H1 (cell line): ENCODE measurements at regions not wholly inside any gene's neighbourhood (a gene's known extent, or its start where the extent isn't known, plus 50 kb on each side); places are given as distances from the start of the nearest gene placed in this dataset.

Experiments used
- CTCF ChIA-PET: fragments of 300-600 bp; sonication (Branson Sonifier 250); formaldehyde crosslinking; loops from one replicate; lab custom pipeline; 2021; ENCODE audit not compliant: partially characterized antibody; lab: Charles Lee
- POLR2A ChIA-PET: fragments of 300-600 bp; sonication (Branson Sonifier 250); formaldehyde crosslinking; loops from one replicate; lab custom pipeline; 2021; ENCODE audit warnings: inconsistent platforms; ENCODE audit not compliant: partially characterized antibody; lab: Charles Lee
- DNase-seq, 2 experiments: peaks; one replicate each; pipeline versions ENCODE4 v3.0.0 to v3.0.0-alpha.2; 2010 to 2022; ENCODE audit warnings: low spot score in 2 of 2, low read depth in 1 of 2, mixed read lengths in 1 of 2
- FAIRE-seq: peaks from 2 replicates; lab custom pipeline; 2011; peaks lifted over from hg19 to GRCh38; lab: Jason Lieb, UNC
- H2AFZ ChIP-seq: 2 replicates; pipeline ENCODE4 v1.8.1; 2012; ENCODE audit warnings: low read length, inconsistent platforms
- H2AK5ac ChIP-seq: 2 replicates; pipeline ENCODE4 v1.6.1; 2013; ENCODE audit warnings: low read depth, low read length
- H2BK120ac ChIP-seq: replicated peaks from 2 replicates; pipeline ENCODE3; 2013; ENCODE audit warnings: low read depth, low read length, inconsistent platforms
- H2BK12ac ChIP-seq: 2 replicates; pipeline ENCODE4 v1.6.1; 2013; ENCODE audit warnings: low read depth, low read length
- H2BK15ac ChIP-seq: 2 replicates; pipeline ENCODE4 v1.6.1; 2013; ENCODE audit warnings: low read length
- H2BK20ac ChIP-seq: 2 replicates; pipeline ENCODE4 v1.6.1; 2013; ENCODE audit warnings: low read length
- H2BK5ac ChIP-seq: 2 replicates; pipeline ENCODE4 v1.6.1; 2013; ENCODE audit warnings: low read depth, low read length
- H3K14ac ChIP-seq: 2 replicates; pipeline ENCODE4 v1.6.1; 2013; ENCODE audit warnings: inconsistent platforms; ENCODE audit not compliant: insufficient read length
- H3K18ac ChIP-seq: 2 replicates; pipeline ENCODE4 v1.6.1; 2013; ENCODE audit warnings: low read length; ENCODE audit errors: extremely low read depth
- H3K23ac ChIP-seq: 2 replicates; pipeline ENCODE4 v1.6.1; 2013; ENCODE audit warnings: inconsistent platforms; ENCODE audit not compliant: insufficient read length
- H3K23me2 ChIP-seq: 2 replicates; pipeline ENCODE4 v1.6.1; 2013; ENCODE audit warnings: low read depth, low read length
- H3K27ac ChIP-seq: 2 replicates; pipeline ENCODE4 v1.6.1; 2011; ENCODE audit warnings: low read depth, low read length, inconsistent platforms
- H3K27me3 ChIP-seq, 4 experiments: replicated peaks in 1 of 4; 1 replicate in 1 of 4; 2 replicates in 3 of 4; pipeline versions ENCODE4 v1.6.1 to v1.8.1; 2011 to 2013; ENCODE audit warnings: low read length in 3 of 4, mild to moderate bottlenecking in 3 of 4, inconsistent platforms in 2 of 4, mixed read lengths in 2 of 4, moderate library complexity in 1 of 4; ENCODE audit not compliant: control insufficient read depth in 3 of 4, insufficient read depth in 3 of 4; ENCODE audit errors: extremely low read depth in 1 of 4
- H3K36me3 ChIP-seq, 4 experiments: 2 replicates each; pipeline versions ENCODE4 v1.6.1 to v1.8.1; 2011 to 2013; ENCODE audit warnings: mild to moderate bottlenecking in 4 of 4, low read length in 3 of 4, moderate library complexity in 2 of 4, control low read depth in 1 of 4, inconsistent platforms in 1 of 4; ENCODE audit not compliant: insufficient read depth in 4 of 4, control insufficient read depth in 2 of 4
- H3K4ac ChIP-seq: replicated peaks from 2 replicates; pipeline ENCODE3; 2013; ENCODE audit warnings: low read length, low read depth, mixed read lengths, inconsistent platforms; ENCODE audit not compliant: insufficient read length
- H3K4me1 ChIP-seq, 4 experiments: replicated peaks in 1 of 4; 1 replicate in 1 of 4; 2 replicates in 3 of 4; pipeline versions ENCODE4 v1.6.1 to v1.8.1; 2011 to 2013; ENCODE audit warnings: low read length in 3 of 4, inconsistent platforms in 2 of 4, mixed read lengths in 1 of 4; ENCODE audit not compliant: insufficient read depth in 4 of 4, control insufficient read depth in 3 of 4
- H3K4me2 ChIP-seq, 2 experiments: 2 replicates each; pipeline versions ENCODE4 v1.6.1 to v1.8.1; 2011 to 2013; ENCODE audit warnings: low read depth in 2 of 2, low read length in 2 of 2, control low read depth in 1 of 2, inconsistent platforms in 1 of 2, mild to moderate bottlenecking in 1 of 2; ENCODE audit not compliant: insufficient read depth in 1 of 2
- H3K4me3 ChIP-seq, 4 experiments: fragments of 200-600, 300-600 bp in 1 of 4; sonication (generic), shearing (Covaris generic), sonication (Bioruptor Twin) in 1 of 4; 2 replicates each; pipeline versions ENCODE4 v1.5.1 to v1.8.1; 2011 to 2016; ENCODE audit warnings: low read length in 4 of 4, low read depth in 3 of 4, control low read depth in 2 of 4, inconsistent platforms in 2 of 4, mild to moderate bottlenecking in 2 of 4, mixed read lengths in 1 of 4, moderate library complexity in 1 of 4; ENCODE audit not compliant: insufficient read depth in 2 of 4; ENCODE audit errors: extremely low read depth in 1 of 4
- H3K56ac ChIP-seq: replicated peaks from 2 replicates; pipeline ENCODE3; 2013; ENCODE audit warnings: low read depth, mild to moderate bottlenecking, mixed read lengths, low read length, inconsistent platforms; ENCODE audit not compliant: insufficient read length
- H3K79me1 ChIP-seq: 2 replicates; pipeline ENCODE4 v1.6.1; 2013; ENCODE audit warnings: low read depth, low read length, control low read depth
- H3K79me2 ChIP-seq, 2 experiments: 2 replicates each; pipeline versions ENCODE4 v1.6.1 to v1.8.1; 2012 to 2013; ENCODE audit warnings: low read length in 2 of 2, mild to moderate bottlenecking in 2 of 2, inconsistent platforms in 1 of 2; ENCODE audit not compliant: insufficient read depth in 2 of 2, control insufficient read depth in 1 of 2
- H3K9ac ChIP-seq, 4 experiments: replicated peaks in 1 of 4; 1 replicate in 1 of 4; 2 replicates in 3 of 4; pipeline versions ENCODE4 v1.6.1 to v1.8.1; 2011 to 2013; ENCODE audit warnings: low read depth in 3 of 4, low read length in 3 of 4, control low read depth in 2 of 4, mild to moderate bottlenecking in 2 of 4, moderate library complexity in 2 of 4, inconsistent platforms in 1 of 4; ENCODE audit errors: extremely low read depth in 1 of 4
- H3K9me3 ChIP-seq, 2 experiments: 2 replicates each; pipeline versions ENCODE4 v1.6.1 to v1.8.1; 2012 to 2013; ENCODE audit warnings: mild to moderate bottlenecking in 2 of 2, moderate library complexity in 2 of 2, control low read depth in 1 of 2, inconsistent platforms in 1 of 2, low read depth in 1 of 2, low read length in 1 of 2, mixed read lengths in 1 of 2; ENCODE audit not compliant: insufficient read depth in 2 of 2
- H4K20me1 ChIP-seq, 2 experiments: replicated peaks in 1 of 2; 2 replicates each; pipeline versions ENCODE3 to v1.8.1; 2011 to 2013; ENCODE audit warnings: inconsistent platforms in 2 of 2, low read length in 2 of 2, mild to moderate bottlenecking in 1 of 2; ENCODE audit not compliant: insufficient read depth in 2 of 2, control insufficient read depth in 1 of 2
- H4K5ac ChIP-seq: 2 replicates; pipeline ENCODE4 v1.6.1; 2013; ENCODE audit warnings: low read length, low read depth, mixed read lengths, inconsistent platforms; ENCODE audit not compliant: insufficient read length
- H4K8ac ChIP-seq: 2 replicates; pipeline ENCODE4 v1.8.0; 2013; ENCODE audit warnings: mild to moderate bottlenecking, moderate library complexity, low read length, inconsistent platforms; ENCODE audit not compliant: insufficient read depth; ENCODE audit errors: extremely low read depth
- H4K91ac ChIP-seq: replicated peaks from 2 replicates; pipeline ENCODE3; 2013; ENCODE audit warnings: low read length, mixed read lengths, inconsistent platforms; ENCODE audit not compliant: insufficient read length
- BCL11A ChIP-seq, 2 experiments: IDR thresholded peaks; one replicate each; pipeline ENCODE4 v1.6.1; 2011; ENCODE audit warnings: low read depth in 2 of 2, low read length in 2 of 2, mild to moderate bottlenecking in 2 of 2
- BRCA1 ChIP-seq: IDR thresholded peaks from 2 replicates; pipeline ENCODE4 v1.6.1; 2012; ENCODE audit warnings: low read depth, low read length, improper control_type of control experiment
- CREB1 ChIP-seq: IDR thresholded peaks from 2 replicates; pipeline ENCODE4 v1.6.1; 2012; ENCODE audit warnings: inconsistent platforms
- EP300 ChIP-seq, 2 experiments: IDR thresholded peaks; 1 replicate in 1 of 2; 2 replicates in 1 of 2; pipeline ENCODE4 v1.6.1; 2011 to 2012; ENCODE audit warnings: low read depth in 2 of 2, low read length in 2 of 2, mild to moderate bottlenecking in 2 of 2, borderline replicate concordance in 1 of 2, inconsistent platforms in 1 of 2, moderate library complexity in 1 of 2
- FOSL1 ChIP-seq: IDR thresholded peaks from 2 replicates; pipeline ENCODE4 v1.6.1; 2011; ENCODE audit warnings: mild to moderate bottlenecking, low read depth, low read length, moderate library complexity; ENCODE audit not compliant: insufficient read depth
- GABPA ChIP-seq: IDR thresholded peaks from 2 replicates; pipeline ENCODE4 v1.6.1; 2011; ENCODE audit warnings: mild to moderate bottlenecking, low read length, moderate library complexity, borderline replicate concordance; ENCODE audit not compliant: insufficient read depth
- KDM4A ChIP-seq: IDR thresholded peaks from one replicate; pipeline ENCODE4 v1.7.1; 2012; ENCODE audit warnings: low read depth, mild to moderate bottlenecking, moderate library complexity, low read length, inconsistent platforms; ENCODE audit not compliant: severe bottlenecking
- NANOG ChIP-seq: IDR thresholded peaks from 2 replicates; pipeline ENCODE4 v1.6.1; 2011; ENCODE audit warnings: low read length, low read depth, mild to moderate bottlenecking, inconsistent platforms; ENCODE audit not compliant: insufficient read depth, poor library complexity, severe bottlenecking
- NRF1 ChIP-seq: IDR thresholded peaks from 2 replicates; pipeline ENCODE4 v1.6.1; 2011; ENCODE audit warnings: mild to moderate bottlenecking, low read depth, low read length, improper control_type of control experiment
- POLR2AphosphoS5 ChIP-seq: IDR thresholded peaks from 2 replicates; pipeline ENCODE4 v1.6.1; 2011; ENCODE audit warnings: low read depth, low read length
- SIX5 ChIP-seq: IDR thresholded peaks from 2 replicates; pipeline ENCODE4 v1.6.1; 2011; ENCODE audit warnings: mild to moderate bottlenecking, low read depth, low read length
- SP4 ChIP-seq: IDR thresholded peaks from 2 replicates; pipeline ENCODE4 v1.6.1; 2012; ENCODE audit warnings: low read length, inconsistent platforms
- SUZ12 ChIP-seq: fragments of 200-600 bp; sonication (generic); IDR thresholded peaks from 2 replicates; pipeline ENCODE4 v1.6.1; 2012; ENCODE audit warnings: mild to moderate bottlenecking, inconsistent platforms, low read length, moderate library complexity, mixed read lengths
- YY1 ChIP-seq: IDR thresholded peaks from 2 replicates; pipeline ENCODE4 v1.6.1; 2011; ENCODE audit warnings: low read depth, mild to moderate bottlenecking, low read length
- WGBS, 2 experiments: shearing (Covaris generic) in 1 of 2; methylation state at CpG; one replicate each; pipeline versions ENCODE4 v1.1.6 to v1.1.7; 2013 to 2015; ENCODE audit warnings: low lambda C conversion rate in 2 of 2, mixed read lengths in 2 of 2, inconsistent platforms in 1 of 2, low coverage in 1 of 2, missing lambda C conversion rate in 1 of 2; ENCODE audit not compliant: insufficient replicate concordance in 2 of 2, insufficient coverage in 1 of 2, insufficient read length in 1 of 2; ENCODE audit errors: extremely low coverage in 1 of 2, missing lambda C conversion rate in 1 of 2; 5-methylcytosine and 5-hydroxymethylcytosine counted together
- TF ChIP-seq, protein P1 (sequence below): IDR thresholded peaks from 2 replicates; pipeline ENCODE4 v1.6.1; 2012; ENCODE audit warnings: inconsistent platforms

- Histone ChIP-seq H3K4me2 (no peak overlapping the region), H2BK12ac (no peak overlapping the region), H2BK5ac (no peak overlapping the region), H3K23me2 (no peaks in the 10 kb centered on the region), H3K18ac (no peak overlapping the region), H2BK15ac (no peak overlapping the region), H3K79me1 (no peaks in the 10 kb centered on the region), H3K27me3 (no peaks in the 10 kb centered on the region), H4K20me1 (no peaks in the 10 kb centered on the region), H3K23ac (no peak overlapping the region), H3K4me3 (no peak overlapping the region), H3K4me1 (no peaks in the 10 kb centered on the region), H4K91ac (no peak overlapping the region), H2BK20ac (no peak overlapping the region), H2AFZ (no peak overlapping the region), H3K56ac (no peak overlapping the region), H4K5ac (no peak overlapping the region), H3K27ac (no peak overlapping the region), H3K4ac (no peak overlapping the region), H2BK120ac (no peak overlapping the region), H3K36me3 (no peaks in the 10 kb centered on the region), H3K9me3 (no peaks in the 10 kb centered on the region), H3K79me2 (no peaks in the 10 kb centered on the region), H2AK5ac (no peak overlapping the region), H3K14ac (no peak overlapping the region), H4K8ac (no peak overlapping the region), H3K9ac (no peak overlapping the region)
- DNase-seq = no peak
- no peak for FAIRE-seq
- CTCF ChIA-PET = no interaction called here
- POLR2A ChIA-PET = no interaction called here
- WGBS, 2 experiments = 100% methylated on average over 1 of the region's 1 CpG; no CpG with 5 or more reads in 1 of the 2 experiments
- TF ChIP-seq EP300 (IDR thresholded peaks at IDR 0.05; ENCODE audit: borderline replicate concordance in 1 of 2, low read depth in 2 of 2, low read length in 2 of 2) = no peak
- TF ChIP-seq YY1 = no peak
- no peak for TF ChIP-seq SP4
- TF ChIP-seq, protein P1, sequence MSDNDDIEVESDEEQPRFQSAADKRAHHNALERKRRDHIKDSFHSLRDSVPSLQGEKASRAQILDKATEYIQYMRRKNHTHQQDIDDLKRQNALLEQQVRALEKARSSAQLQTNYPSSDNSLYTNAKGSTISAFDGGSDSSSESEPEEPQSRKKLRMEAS = no peak
- no peak for TF ChIP-seq CREB1
- no peak for TF ChIP-seq SIX5
- TF ChIP-seq SUZ12 = no peak
- TF ChIP-seq FOSL1 = no peak
- TF ChIP-seq GABPA = no peak
- TF ChIP-seq BCL11A (IDR thresholded peaks at IDR 0.05; ENCODE audit: low read depth in 2 of 2, low read length in 2 of 2) = no peak
- no peak for TF ChIP-seq KDM4A
- no peak for TF ChIP-seq POLR2AphosphoS5
- no peak for TF ChIP-seq NANOG
- TF ChIP-seq BRCA1 = no peak
- no peak for TF ChIP-seq NRF1
Observed at GRCh38 chr9:22590336-22591033, 143.9 kb downstream of the DMRTA1 start.
